ENCODE measurements at regions not wholly inside any gene's neighbourhood (a gene's known extent, or its start where the extent isn't known, plus 50 kb on each side); places are given as distances from the start of the nearest gene placed in this dataset.

- no peak for TF ChIP-seq EP300 (IDR thresholded peaks at IDR 0.05; ENCODE audit: borderline replicate concordance)
- TF ChIP-seq CEBPB (IDR thresholded peaks at IDR 0.05), result no peak
- peak; percentile 25; the same call in 1 of the 2 replicates for TF ChIP-seq RAD21 (IDR thresholded peaks at IDR 0.05; ENCODE audit: low read depth)
- TF ChIP-seq, protein P1, sequence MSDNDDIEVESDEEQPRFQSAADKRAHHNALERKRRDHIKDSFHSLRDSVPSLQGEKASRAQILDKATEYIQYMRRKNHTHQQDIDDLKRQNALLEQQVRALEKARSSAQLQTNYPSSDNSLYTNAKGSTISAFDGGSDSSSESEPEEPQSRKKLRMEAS (IDR thresholded peaks at IDR 0.05), result no peak
- no peak for TF ChIP-seq TAF1 (IDR thresholded peaks at IDR 0.05; ENCODE audit: low read depth)
- TF ChIP-seq, protein P2, sequence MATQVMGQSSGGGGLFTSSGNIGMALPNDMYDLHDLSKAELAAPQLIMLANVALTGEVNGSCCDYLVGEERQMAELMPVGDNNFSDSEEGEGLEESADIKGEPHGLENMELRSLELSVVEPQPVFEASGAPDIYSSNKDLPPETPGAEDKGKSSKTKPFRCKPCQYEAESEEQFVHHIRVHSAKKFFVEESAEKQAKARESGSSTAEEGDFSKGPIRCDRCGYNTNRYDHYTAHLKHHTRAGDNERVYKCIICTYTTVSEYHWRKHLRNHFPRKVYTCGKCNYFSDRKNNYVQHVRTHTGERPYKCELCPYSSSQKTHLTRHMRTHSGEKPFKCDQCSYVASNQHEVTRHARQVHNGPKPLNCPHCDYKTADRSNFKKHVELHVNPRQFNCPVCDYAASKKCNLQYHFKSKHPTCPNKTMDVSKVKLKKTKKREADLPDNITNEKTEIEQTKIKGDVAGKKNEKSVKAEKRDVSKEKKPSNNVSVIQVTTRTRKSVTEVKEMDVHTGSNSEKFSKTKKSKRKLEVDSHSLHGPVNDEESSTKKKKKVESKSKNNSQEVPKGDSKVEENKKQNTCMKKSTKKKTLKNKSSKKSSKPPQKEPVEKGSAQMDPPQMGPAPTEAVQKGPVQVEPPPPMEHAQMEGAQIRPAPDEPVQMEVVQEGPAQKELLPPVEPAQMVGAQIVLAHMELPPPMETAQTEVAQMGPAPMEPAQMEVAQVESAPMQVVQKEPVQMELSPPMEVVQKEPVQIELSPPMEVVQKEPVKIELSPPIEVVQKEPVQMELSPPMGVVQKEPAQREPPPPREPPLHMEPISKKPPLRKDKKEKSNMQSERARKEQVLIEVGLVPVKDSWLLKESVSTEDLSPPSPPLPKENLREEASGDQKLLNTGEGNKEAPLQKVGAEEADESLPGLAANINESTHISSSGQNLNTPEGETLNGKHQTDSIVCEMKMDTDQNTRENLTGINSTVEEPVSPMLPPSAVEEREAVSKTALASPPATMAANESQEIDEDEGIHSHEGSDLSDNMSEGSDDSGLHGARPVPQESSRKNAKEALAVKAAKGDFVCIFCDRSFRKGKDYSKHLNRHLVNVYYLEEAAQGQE (IDR thresholded peaks at IDR 0.05; ENCODE audit: low read depth), result no peak
- no peak for TF ChIP-seq ZBTB7A (IDR thresholded peaks at IDR 0.05; ENCODE audit: low read depth)
- no peak for TF ChIP-seq TEAD4 (IDR thresholded peaks at IDR 0.05)
Measured at GRCh38 chr12:105831372-105831771, 307.4 kb downstream of the NUAK1 start.
